H1 (cell line): ENCODE measurements at regions not wholly inside any gene's neighbourhood (a gene's known extent, or its start where the extent isn't known, plus 50 kb on each side); places are given as distances from the start of the nearest gene placed in this dataset.

ENCODE experiments used
- JUN ChIP-seq: IDR thresholded peaks from 2 replicates; pipeline ENCODE4 v1.6.1; 2011; ENCODE audit warnings: low read depth, mild to moderate bottlenecking, improper control_type of control experiment, low read length
- SAP30 ChIP-seq: fragments of 300-600 bp; sonication (generic); IDR thresholded peaks from 2 replicates; pipeline ENCODE4 v1.7.1; 2012; ENCODE audit warnings: low read length, moderate library complexity, mild to moderate bottlenecking, inconsistent platforms; ENCODE audit not compliant: insufficient read depth, insufficient replicate concordance
- SIRT6 ChIP-seq: IDR thresholded peaks from one replicate; pipeline ENCODE4 v1.7.1; 2012; ENCODE audit warnings: low read length, inconsistent platforms

DNA sequence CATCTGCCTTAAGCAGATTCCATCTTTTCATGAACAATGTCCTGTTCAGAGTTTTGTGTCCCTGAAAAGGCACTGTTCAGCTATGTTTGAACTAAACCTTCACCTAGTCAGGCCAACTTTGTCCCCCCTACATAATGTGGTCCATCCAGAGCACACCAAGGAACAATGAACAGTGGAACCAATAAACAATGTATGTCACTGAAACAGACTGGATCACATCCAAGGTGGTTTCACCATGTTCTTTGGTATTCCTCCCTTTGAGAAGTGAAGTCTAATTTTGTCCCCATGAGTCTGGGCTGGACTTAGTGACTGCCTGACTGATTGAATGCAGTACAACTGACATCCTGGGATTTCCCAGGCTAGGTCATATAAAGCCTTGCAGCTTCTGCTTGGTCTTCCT lies 174.5 kb downstream of the SLC24A2 start (continued):
- TF ChIP-seq SIRT6 (no peak), JUN (no peak), SAP30 (no peak)
